GM21825 (cell line): ENCODE measurements at regions not wholly inside any gene's neighbourhood (a gene's known extent, or its start where the extent isn't known, plus 50 kb on each side); places are given as distances from the start of the nearest gene placed in this dataset.

ENCODE experiments used
- ATAC-seq: cut with Tn5 transposase; IDR thresholded peaks from one replicate; pipeline ENCODE4 v1.9.1; 2021; ENCODE audit warnings: mild to moderate bottlenecking, moderate library complexity; ENCODE audit not compliant: unreplicated experiment

DNA sequence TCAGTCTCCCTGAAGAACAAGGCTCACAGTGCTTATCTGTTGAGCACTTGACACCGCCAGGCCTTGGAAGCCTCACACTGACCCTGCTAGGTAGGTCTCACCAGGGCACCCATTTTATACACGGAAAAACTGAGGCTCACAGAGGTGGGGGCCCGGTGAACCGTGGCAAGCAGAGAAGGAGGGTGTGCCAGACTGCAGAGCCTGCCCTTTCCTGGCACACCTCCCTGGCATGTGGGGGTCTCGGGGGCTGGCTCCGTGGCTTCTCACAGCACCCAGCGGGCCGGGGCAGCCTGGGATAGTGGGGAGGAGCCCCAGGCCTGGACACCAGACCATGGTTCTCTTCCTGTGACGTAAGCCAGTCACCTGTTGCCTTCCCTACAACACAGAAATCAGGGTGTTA lies 53.7 kb upstream of the IER5L start:
- no peak for ATAC-seq

DNA sequence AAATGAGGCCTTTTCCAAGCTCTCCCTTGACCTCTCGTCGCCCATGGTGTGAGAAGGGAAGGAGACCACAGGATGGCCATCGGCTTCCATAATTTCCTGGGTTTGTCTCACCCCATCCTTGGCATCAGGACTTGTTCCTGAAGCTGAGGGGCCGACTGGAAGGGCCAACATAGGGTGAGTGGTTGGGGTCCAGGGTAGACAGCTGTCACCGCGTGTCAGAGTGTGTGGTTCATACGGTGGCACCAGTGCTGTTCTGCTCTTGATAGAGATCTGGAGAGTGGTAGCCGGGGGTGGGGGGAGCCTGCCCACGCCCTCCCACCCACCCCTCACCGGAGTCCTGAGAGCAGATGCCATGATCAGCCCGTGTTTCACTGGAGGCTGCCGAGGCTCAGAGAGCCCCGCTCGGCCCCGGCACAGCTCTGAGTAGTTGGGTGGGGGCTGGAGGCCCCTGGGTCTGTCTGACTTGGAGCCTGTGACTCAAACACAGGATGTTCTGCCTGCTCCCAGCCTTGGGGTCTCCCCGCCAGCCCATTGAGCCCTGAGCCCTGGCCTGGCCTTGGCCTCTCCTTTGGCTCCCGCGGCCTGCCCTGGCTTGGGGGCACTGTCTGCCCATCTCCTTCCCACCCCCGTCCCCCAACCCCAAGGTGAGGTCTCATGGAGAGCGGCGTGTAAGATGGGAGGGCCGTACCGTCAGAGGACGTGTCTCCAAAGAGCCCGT lies 53.1 kb upstream of the IER5L start:
- ATAC-seq: no peak

DNA sequence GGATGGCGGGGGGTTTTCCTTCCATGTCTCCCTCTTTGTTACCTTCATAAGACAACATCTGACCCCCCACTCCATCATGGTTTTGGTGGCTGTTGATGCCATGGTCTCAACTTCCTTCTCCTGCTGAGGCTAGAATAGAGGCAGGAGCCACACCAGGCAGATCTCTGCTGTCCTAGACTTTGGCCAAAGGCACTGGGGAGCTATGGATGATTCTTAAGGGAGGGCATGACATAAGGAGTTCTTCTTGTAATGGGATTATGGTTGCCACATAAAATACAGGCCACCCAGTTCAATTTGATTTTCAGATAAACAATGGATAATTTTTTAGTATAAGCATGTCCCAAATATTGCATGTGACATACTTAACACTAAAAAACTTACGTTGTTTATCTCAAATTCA lies 52.2 kb upstream of the IER5L start:
- no peak for ATAC-seq
